GM12874 (cell line): ENCODE measurements at regions not wholly inside any gene's neighbourhood (a gene's known extent, or its start where the extent isn't known, plus 50 kb on each side); places are given as distances from the start of the nearest gene placed in this dataset.

Experiments used
- CTCF ChIP-seq: IDR thresholded peaks from 2 replicates; pipeline ENCODE4 v1.5.1; 2011; ENCODE audit warnings: low read depth, mild to moderate bottlenecking, control low read depth, low read length, moderate library complexity; ENCODE audit not compliant: insufficient read depth

DNA sequence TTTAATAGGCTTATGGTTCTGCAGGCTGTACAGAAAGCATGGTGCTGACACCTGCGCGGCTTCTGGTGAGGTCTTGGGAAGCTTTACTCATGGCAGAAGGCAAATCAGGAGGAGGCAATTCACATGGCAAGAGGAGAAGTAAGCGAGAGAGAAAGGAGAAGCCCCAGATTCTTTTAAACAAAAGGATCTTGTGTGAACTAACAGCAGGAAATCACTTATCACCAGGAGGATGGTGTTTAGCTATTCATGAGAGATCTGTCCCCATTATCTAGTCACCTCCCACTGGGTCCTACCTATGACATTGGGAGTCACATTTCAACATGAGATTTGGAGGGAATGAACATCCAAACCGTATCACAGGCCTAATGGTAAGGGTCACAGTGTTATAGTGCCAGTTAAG lies 678.0 kb upstream of the KCND2 start:
- TF ChIP-seq CTCF, result no peak

- no peak for TF ChIP-seq CTCF
Observed at GRCh38 chr7:119596651-119597050, 676.3 kb upstream of the KCND2 start.

- no peak for TF ChIP-seq CTCF
Observed at GRCh38 chr7:119606297-119606696, 666.7 kb upstream of the KCND2 start.

DNA sequence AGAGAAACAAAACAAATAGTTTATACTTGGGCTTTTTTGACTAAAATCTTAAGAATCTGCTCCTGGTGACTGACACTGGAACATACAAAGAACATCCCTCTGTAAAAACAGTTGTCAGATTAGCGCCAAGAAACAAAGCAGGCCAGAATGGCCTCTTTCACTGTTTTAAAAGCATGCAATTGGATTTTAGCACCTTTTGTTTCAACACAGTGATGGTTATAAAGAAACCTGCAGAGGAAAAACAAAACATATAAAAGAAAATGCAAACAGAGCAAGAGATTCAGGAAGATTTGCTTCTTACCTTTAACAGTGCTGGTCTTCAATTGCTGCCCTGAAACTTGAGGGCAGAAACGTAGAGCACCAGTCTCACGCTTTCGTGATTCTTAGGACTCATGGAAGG lies 652.2 kb upstream of the KCND2 start:
- no peak for TF ChIP-seq CTCF

GRCh38 chr7:119623427-119623826 lies 649.5 kb upstream of the KCND2 start:
- TF ChIP-seq CTCF, result no peak

GRCh38 chr7:119630406-119630969 lies 642.5 kb upstream of the KCND2 start:
- TF ChIP-seq CTCF, result no peak

GRCh38 chr7:119640326-119640725 lies 632.6 kb upstream of the KCND2 start:
- TF ChIP-seq CTCF, result no peak

GRCh38 chr7:119640861-119641260 lies 632.1 kb upstream of the KCND2 start:
- no peak for TF ChIP-seq CTCF
